GM21786 (cell line): ENCODE measurements at regions not wholly inside any gene's neighbourhood (a gene's known extent, or its start where the extent isn't known, plus 50 kb on each side); places are given as distances from the start of the nearest gene placed in this dataset.
A peak's percentile ranks its signal among the peaks of the same experiment; 100 is the strongest.
"Not testable (repeated sequence)": the region's sequence is repeated elsewhere in the genome, so short reads cannot be mapped to it uniquely, and the experiment has no call there.

Source experiments
- ATAC-seq: cut with Tn5 transposase; IDR thresholded peaks from one replicate; pipeline ENCODE4 v1.9.1; 2021; ENCODE audit not compliant: unreplicated experiment

DNA sequence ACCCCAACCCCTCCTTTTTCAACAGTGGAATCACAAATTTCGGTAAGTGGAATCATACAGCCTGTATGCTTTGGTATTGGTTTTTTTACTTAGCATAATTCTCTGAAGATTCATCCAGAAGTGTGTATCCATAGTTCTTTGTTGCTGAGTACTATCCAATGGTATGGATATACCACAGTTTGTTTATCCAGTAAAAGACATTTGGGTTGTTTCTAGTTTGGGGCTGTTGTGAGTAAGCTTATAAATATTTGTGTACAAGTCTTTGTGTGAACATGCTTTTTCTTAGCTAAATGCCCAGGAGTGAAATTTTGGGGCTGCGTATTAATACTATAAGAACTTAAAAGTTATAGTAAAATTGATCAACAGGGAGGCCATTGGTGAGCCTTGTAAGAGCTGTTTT lies 57.5 kb upstream of the GC start:
- ATAC-seq = no peak

DNA sequence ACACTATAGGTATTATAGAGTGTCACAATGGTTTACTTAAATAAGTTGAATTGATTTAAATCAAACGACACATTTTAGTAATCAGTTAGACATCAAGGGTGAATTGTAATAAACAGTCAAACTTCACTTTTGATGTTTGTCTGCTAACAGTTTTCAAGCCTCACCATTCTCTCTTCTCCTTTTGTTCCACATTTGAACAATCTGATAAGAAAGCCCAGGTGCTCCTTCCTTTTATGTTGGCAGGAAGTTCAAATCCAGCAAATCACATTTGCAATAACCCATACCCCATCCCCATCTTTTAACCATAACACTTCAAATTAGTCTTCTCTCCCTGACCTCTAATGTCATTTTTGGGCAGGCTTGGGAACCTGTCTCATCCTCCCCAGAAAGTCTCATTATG lies 63.4 kb upstream of the GC start:
- ATAC-seq = no peak

DNA sequence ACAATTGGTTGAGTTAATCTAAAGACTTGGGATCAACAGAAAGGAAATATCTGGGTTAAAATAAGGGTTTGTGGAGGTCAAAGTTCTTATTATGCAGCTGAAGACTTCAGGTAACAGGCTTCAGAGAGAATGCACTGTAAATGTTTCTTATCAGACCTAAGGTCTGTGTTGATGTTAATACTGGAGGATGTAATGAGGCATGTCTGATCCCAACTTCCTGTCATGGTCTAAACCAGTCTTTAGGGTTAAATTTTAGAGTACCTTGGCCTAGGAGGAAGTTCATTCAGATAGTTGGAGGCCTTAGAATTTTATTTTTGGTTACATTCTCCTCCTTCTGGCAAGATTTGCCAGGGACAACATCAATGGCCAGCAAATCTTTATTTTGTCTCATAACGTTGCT lies 72.1 kb upstream of the GC start:
- no peak for ATAC-seq

- no peak for ATAC-seq
Measured at GRCh38 chr4:71857713-71858451, 74.0 kb upstream of the GC start.

- no peak for ATAC-seq
Measured at GRCh38 chr4:71860643-71861042, 76.8 kb upstream of the GC start.

DNA sequence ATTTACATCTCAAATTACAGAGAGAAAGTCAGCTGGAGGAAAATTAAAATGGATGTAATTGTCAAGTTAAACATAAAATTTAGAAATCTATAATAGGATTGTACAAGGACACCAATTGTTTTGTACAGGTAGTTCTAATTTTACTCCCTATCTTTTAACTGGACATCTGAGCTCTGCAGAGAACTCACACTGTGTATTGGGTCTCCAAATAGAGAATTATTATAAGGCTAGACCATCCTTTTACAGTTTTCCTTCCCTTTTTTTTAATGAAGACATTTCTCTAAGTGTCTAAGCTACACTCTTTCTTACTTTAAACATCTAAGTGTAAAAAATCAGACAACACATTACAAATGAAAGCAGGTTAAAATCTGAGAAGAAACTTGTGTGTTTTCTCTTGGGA lies 78.4 kb upstream of the GC start:
- ATAC-seq = no peak

DNA sequence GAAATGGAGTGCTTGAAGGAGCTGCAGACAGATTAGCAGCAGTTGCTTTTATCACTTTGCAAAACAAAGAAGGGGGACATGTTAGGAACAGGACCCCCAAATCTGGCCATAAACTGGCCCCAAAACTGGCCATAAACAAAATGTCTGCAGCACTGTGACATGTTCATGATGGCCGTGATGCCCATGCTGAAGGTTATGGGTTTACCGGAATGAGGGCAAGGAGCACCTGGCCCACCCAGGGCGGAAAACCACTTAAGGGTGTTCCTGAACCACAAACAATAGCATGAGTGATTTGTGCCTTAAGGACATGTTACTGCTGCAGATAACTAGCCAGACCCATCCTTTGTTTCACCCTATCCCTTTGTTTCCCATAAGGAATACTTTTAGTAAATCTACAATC lies 79.6 kb upstream of the GC start:
- ATAC-seq = no peak

GRCh38 chr4:71864380-71864779 lies 80.5 kb upstream of the GC start:
- no peak for ATAC-seq

- no peak for ATAC-seq
Measured at GRCh38 chr4:71866212-71866885, 82.5 kb upstream of the GC start.

DNA sequence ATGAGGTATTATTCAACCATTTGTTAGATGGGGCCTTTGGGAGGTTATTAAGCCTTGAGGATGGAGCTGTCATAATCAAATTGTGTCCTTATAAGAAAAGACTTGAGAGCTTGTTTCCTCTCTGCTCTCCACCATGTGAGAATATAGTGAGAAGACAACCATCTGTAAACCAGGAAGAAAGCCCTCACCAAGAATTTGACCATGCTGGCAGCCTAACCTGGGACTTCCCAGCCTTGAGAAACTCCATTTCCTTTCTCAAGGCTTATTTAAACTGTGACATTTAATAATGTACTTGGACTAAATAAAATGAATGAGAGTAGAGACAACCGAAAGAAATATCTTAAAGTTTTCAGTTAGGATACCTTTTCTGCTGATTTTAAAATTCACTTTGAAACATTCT lies 83.7 kb upstream of the GC start:
- no peak for ATAC-seq

GRCh38 chr4:71870456-71870855 lies 86.6 kb upstream of the GC start:
- ATAC-seq = no peak

GRCh38 chr4:71872221-71872620 lies 88.3 kb upstream of the GC start:
- ATAC-seq = no peak

- no peak for ATAC-seq
Measured at GRCh38 chr4:71872767-71873415, 89.0 kb upstream of the GC start.

GRCh38 chr4:71878376-71878775 lies 94.5 kb upstream of the GC start:
- no peak for ATAC-seq

GRCh38 chr4:71882113-71882841 lies 98.4 kb upstream of the GC start:
- ATAC-seq = no peak

DNA sequence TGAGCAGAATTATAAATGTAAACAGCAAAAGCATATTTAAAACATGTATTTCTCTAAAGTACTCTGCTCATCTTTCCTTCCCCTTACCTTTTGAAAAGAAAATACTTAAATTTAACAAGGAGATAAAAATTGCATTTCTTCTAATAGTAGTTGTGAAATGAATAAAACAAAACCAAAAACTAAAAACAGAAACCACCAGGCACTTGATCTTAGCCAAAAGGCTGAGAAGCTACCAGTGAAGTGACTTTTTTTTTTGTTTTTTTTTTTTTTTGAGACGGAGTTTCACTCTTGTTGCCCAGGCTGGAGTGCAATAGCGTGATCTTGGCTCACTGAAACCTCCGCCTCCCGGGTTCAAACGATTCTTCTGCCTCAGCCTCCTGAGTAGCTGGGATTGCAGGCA lies 116.5 kb upstream of the GC start:
- ATAC-seq = peak; percentile 50

DNA sequence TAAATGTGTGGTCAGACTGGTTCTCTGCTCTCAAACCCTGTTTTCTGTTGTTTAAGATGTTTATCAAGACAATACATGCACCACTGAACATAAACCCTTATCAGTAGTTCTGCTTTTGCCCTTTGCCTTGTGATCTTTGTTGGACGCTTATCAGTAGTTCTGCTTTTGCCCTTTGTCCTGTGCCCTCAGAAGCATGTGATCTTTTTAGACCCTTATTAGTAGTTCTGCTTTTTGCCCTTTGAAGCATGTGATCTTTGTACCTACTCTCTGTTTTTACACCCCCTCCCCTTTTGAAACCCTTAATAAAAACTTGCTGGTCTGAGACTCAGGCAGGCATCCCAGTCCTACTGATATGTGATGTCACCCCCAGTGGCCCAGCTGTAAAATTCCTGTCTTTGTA lies 121.7 kb upstream of the GC start:
- ATAC-seq = not testable (repeated sequence)

GRCh38 chr4:71906096-71906495 lies 122.2 kb upstream of the GC start:
- ATAC-seq = no peak

DNA sequence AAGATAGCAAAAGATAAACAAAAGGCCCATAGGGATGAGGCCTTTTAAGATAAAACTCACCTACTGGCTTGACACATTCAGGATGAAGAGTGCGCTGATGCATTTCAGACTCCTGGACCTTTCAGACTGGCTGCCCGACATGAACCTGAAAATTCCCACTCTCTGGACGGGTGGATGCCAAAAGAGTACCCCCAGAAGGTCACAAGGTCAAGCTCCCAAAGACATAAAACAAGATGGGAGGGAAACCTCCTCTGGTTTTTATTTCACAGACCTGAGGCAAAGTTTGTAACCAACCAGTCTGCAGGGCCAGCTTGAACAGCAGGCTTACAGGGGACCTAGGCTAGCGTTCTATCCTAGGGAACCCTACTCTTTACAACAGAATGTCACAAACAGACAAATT lies 123.2 kb upstream of the GC start:
- ATAC-seq = no peak

DNA sequence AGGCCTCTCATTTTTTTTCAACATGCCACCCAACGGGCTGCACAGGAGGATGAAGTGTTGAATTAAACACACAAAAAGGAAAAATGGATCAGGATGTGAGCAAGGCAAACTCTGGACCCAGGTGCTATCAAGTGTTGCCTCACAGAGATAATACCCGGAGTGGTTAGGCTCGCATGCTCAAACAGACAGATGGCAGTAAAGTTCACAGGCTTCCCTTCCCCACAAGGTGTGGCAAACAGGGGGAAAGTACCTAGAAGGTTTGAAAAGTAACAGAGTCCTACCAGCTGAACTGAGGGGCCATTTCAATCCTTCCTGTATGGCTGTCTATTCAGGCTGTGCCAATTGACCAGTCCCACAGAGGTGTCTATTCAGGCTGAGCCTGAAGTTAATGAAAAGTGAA lies 123.9 kb upstream of the GC start:
- ATAC-seq = peak; percentile 89

GRCh38 chr4:71913275-71913674 lies 118.5 kb upstream of the NPFFR2 start:
- no peak for ATAC-seq

- ATAC-seq = no peak
Measured at GRCh38 chr4:71923070-71923469, 108.7 kb upstream of the NPFFR2 start.
